Mammary epithelial cell (primary cell): ENCODE measurements at regions not wholly inside any gene's neighbourhood (a gene's known extent, or its start where the extent isn't known, plus 50 kb on each side); places are given as distances from the start of the nearest gene placed in this dataset.

Source experiments
- CTCF ChIP-seq, 2 donors: IDR thresholded peaks in 1 of 2; conservative IDR thresholded peaks in 1 of 2; 2 replicates each; pipeline ENCODE4 v1.5.1; 2011 to 2012; ENCODE audit warnings: inconsistent platforms in 2 of 2, low read length in 2 of 2, mild to moderate bottlenecking in 2 of 2, control low read depth in 1 of 2, low read depth in 1 of 2; ENCODE audit not compliant: insufficient read depth in 1 of 2; ENCODE audit errors: extremely low read depth in 1 of 2
- EZH2 ChIP-seq: IDR thresholded peaks from 2 replicates; pipeline ENCODE4 v1.6.1; 2012; ENCODE audit warnings: low read length, inconsistent platforms, borderline replicate concordance

- TF ChIP-seq EZH2: no peak
- no peak for TF ChIP-seq CTCF (conservative IDR thresholded peaks at IDR 0.05 in 1 of 2, IDR thresholded peaks at IDR 0.05 in 1 of 2; ENCODE audit: extremely low read depth in 1 of 2, insufficient read depth in 1 of 2, low read depth in 1 of 2, low read length in 2 of 2)
Observed at GRCh38 chr12:46460682-46461210, 88.2 kb upstream of the SLC38A2 start.
